Natural killer cell treated with Interleukin-12 subunit alpha and Interleukin-12 subunit beta and Interleukin-15 and Interleukin-18, amount 100 ng/mL, for 72 hours (primary cell): ENCODE measurements at regions not wholly inside any gene's neighbourhood (a gene's known extent, or its start where the extent isn't known, plus 50 kb on each side); places are given as distances from the start of the nearest gene placed in this dataset.

ENCODE experiments used
- ATAC-seq, 2 donors: fragments of 150-1000 bp; cut with Tn5 transposase in 1 of 2; sonication (Bioruptor Pico), chemical (Tn5 transposase) in 1 of 2; 2 replicates each; pipeline ENCODE4 v1.10.0; 2021
- DNase-seq: peaks from one replicate; pipeline ENCODE4 v3.0.0; 2022; ENCODE audit warnings: low spot score
- H3K27ac Mint-ChIP-seq, 2 donors: 1 replicate in 1 of 2; 2 replicates in 1 of 2; pipeline ENCODE4 v1.8.0; 2022; ENCODE audit warnings: mixed read lengths in 2 of 2, mild to moderate bottlenecking in 1 of 2, moderate library complexity in 1 of 2
- H3K27me3 Mint-ChIP-seq, 2 donors: 1 replicate in 1 of 2; 2 replicates in 1 of 2; pipeline ENCODE4 v1.8.0; 2022; ENCODE audit warnings: mixed read lengths in 2 of 2
- H3K36me3 Mint-ChIP-seq: one replicate; pipeline ENCODE4 v1.8.0; 2022; ENCODE audit warnings: mixed read lengths
- H3K4me1 Mint-ChIP-seq, 2 donors: 1 replicate in 1 of 2; 2 replicates in 1 of 2; pipeline ENCODE4 v1.8.0; 2022; ENCODE audit warnings: low read depth in 2 of 2, mixed read lengths in 2 of 2, mild to moderate bottlenecking in 1 of 2
- H3K4me3 Mint-ChIP-seq: one replicate; pipeline ENCODE4 v1.8.0; 2022; ENCODE audit warnings: mixed read lengths
- H3K9me3 Mint-ChIP-seq: 2 replicates; pipeline ENCODE4 v1.8.0; 2022; ENCODE audit warnings: mixed read lengths

DNA sequence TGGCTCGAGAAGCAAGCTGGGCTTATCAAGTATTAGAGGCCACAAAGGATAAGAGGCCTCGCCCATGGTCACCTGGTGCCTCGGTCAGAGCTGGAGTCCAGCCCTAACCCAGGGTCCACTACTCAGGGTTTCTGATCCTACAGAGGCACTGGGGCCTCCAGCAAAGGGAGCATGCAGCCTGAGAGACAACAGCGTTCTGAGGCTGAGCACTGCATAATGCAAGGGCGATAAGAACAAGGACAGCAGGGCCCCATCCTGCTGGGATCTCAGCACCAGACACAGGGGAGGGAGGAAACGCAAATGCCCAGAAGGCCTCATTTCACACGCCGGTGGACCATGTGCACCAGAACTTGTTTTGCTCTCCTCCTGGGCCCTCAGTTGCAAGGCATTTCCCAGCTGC, 63.0 kb downstream of the C5orf15 start:
- ATAC-seq, result no peak
- Mint-ChIP-seq H3K36me3 (no peaks in the 10 kb centered on the region), H3K27ac (no peak overlapping the region)

DNA sequence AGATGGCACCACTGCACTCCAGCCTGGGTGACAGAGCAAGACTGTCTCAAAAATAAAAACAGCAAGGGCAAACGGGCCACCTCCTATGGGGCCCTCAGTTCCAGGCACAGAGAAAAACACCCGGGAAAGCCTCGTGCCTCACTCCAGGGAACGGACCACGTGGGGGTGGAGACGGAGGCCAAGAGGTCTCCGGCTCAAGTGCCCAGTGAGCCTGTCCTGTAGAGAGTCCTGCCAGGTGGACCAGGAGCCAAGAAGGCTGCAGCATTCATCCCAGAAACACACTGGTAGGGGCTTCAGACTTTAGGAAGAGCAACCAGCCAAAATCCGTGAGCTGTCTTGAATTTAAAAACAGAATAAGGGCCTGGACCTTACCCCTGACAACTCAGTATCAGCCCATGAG, 63.8 kb downstream of the C5orf15 start:
- Mint-ChIP-seq H3K9me3 (no peaks in the 10 kb centered on the region), H3K4me1 (no peaks in the 10 kb centered on the region), H3K36me3 (no peaks in the 10 kb centered on the region), H3K4me3 (no peak overlapping the region), H3K27ac (no peak overlapping the region), H3K27me3 (no peaks in the 10 kb centered on the region)
- no peak for ATAC-seq
- DNase-seq, result no peak

More for the DNA sequence above, 63.0 kb downstream of the C5orf15 start:
- no peak overlapping the region for H3K4me3 Mint-ChIP-seq
- H3K4me1 Mint-ChIP-seq, result no peaks in the 10 kb centered on the region
- H3K27me3 Mint-ChIP-seq, result no peaks in the 10 kb centered on the region
- DNase-seq, result no peak
- no peaks in the 10 kb centered on the region for H3K9me3 Mint-ChIP-seq

DNA sequence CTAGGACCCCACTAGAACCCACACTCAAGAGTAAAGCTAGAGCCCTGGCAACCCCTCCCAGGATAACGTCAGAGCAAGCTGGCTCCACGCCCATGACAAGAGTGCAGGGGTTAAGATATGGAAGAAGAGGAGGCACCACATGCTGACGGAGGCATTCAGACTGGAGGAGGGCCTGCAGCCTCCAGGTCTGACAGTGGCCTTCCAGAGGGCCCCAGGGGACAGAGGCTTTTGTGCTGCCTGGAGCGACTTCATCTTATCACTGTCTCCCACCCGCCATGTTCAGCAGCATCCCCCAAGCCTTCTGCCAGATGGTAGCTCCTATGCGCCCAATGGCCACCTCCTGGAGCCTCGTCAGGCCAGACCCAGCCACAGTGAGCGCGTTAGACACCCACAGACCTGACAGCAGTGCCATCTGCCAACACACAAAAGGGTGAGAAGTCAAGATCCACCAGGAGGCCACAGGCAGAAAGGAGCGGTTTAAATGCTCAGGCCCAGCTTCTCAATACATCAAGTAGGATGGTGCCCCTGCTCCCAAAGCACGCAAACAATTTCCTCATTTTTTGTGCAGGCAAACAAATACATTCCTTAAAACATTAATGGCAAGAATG, 65.8 kb downstream of the C5orf15 start:
- Mint-ChIP-seq H3K27ac (no peak overlapping the region), H3K4me1 (no peaks in the 10 kb centered on the region), H3K4me3 (no peak overlapping the region), H3K27me3 (no peaks in the 10 kb centered on the region), H3K9me3 (no peaks in the 10 kb centered on the region), H3K36me3 (no peaks in the 10 kb centered on the region)
- DNase-seq, result no peak
- ATAC-seq, result no peak

DNA sequence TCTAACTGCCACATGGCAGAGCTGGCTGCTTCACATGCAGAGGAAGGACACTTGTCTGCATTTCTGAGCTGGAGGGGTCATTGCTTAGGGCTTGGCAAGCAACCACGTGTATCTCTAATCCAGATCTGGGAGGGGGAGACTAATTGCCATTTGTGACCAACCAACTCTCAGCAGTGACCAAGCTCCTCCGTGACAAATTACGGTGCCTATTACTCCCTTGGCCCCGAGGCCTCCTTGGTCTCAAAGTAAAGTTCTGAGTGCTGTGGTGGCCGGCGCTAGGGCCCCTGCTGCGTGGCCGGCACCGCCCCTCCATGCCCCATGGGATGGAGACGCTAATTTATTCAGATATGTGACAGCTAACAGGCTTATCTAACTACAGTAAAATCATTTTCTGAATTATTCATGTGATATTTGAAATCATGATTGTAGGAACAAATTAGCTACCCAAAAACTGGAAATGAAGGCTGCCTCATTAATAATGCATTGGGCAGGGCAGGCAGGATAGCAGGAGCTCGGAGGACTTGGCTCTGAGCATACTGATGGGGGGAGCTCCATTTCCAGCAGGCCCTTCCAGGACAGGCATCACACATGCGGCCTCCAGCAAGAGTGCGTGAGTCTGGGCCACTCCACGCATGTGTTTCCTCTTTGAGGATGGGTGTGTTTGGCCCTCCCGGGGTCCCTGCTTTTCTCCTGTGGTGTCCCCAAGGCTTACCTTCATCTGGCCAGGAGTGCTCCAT, 67.7 kb downstream of the C5orf15 start:
- Mint-ChIP-seq H3K4me3 (no peak overlapping the region), H3K9me3 (no peaks in the 10 kb centered on the region), H3K27me3 (no peaks in the 10 kb centered on the region), H3K27ac (no peak overlapping the region), H3K4me1 (no peaks in the 10 kb centered on the region), H3K36me3 (no peaks in the 10 kb centered on the region)
- no peak for DNase-seq
- no peak for ATAC-seq

DNA sequence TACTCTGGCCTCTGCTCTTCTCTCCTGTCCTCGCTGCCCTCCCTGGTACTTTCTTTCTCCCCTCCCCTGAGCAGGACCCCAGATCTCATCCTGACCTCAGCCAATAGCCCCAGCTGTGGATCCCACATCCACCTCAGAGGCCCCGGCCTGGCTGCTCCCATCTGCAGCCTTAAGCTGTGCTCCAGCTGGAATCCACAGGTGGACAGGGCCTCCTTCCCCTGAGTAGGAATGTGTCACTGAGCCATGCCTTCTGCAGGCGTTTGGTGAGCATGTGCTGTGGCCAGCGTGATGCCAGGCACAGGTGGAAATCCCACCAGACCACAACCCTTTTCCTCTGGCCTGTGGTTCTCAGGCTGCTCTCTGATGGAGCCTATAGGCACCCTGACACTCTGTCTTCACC, 68.9 kb downstream of the C5orf15 start:
- ATAC-seq (no peak), DNase-seq (no peak)
- H3K36me3 Mint-ChIP-seq, result no peaks in the 10 kb centered on the region
- H3K4me3 Mint-ChIP-seq, result no peak overlapping the region
- no peaks in the 10 kb centered on the region for H3K27me3 Mint-ChIP-seq
- no peaks in the 10 kb centered on the region for H3K4me1 Mint-ChIP-seq
- no peak overlapping the region for H3K27ac Mint-ChIP-seq
- H3K9me3 Mint-ChIP-seq, result no peaks in the 10 kb centered on the region

DNA sequence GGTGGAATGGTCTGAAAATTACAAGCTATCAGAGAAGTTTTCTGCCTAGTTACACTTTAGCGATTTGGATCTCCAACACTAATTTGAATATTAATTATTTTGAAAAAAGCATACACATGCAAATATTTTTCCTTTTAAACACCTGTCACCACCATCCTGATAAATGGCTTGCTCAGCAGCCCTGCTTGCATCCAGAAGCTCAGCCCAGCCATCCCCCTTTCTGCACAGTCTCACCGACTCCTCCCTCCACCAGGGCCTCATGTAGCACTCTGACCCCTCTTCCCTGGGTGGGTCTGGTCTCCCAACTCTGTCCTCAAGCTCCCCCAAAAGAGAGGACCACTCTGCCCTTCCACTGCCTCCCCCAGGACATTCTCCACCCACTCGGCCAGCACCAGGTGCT, 70.0 kb downstream of the C5orf15 start:
- Mint-ChIP-seq H3K4me3 (no peak overlapping the region), H3K36me3 (no peaks in the 10 kb centered on the region), H3K27me3 (peaks cover 0 to 3% of the 10 kb centered on the region in 2 donors), H3K9me3 (no peaks in the 10 kb centered on the region), H3K27ac (no peak overlapping the region), H3K4me1 (no peaks in the 10 kb centered on the region)
- DNase-seq (no peak), ATAC-seq (no peak)

DNA sequence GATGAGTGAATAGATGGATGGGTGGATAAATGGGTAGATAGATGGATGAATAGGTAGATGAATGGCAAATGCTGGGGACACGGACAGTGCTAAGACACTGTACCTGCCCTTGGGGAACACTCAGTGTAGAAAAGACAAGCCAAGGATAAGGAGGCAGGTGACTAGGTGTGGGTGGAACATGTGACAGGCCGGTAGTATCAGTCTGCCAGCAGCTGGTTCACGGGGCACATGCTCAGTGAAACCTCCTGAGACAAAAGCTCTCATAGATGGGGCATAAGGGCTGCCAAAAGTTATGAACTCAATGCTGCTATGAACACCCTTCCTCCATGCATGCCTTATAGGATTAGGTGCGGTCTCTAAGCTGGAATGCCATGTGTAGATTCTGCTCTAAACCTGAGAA, 71.0 kb downstream of the C5orf15 start:
- no peaks in the 10 kb centered on the region for H3K9me3 Mint-ChIP-seq
- no peak for DNase-seq
- H3K27ac Mint-ChIP-seq, result no peak overlapping the region
- H3K4me3 Mint-ChIP-seq, result no peak overlapping the region
- no peaks in the 10 kb centered on the region for H3K4me1 Mint-ChIP-seq
- H3K27me3 Mint-ChIP-seq, result peaks cover 0 to 3% of the 10 kb centered on the region in 2 donors
- ATAC-seq, result no peak
- no peaks in the 10 kb centered on the region for H3K36me3 Mint-ChIP-seq

DNA sequence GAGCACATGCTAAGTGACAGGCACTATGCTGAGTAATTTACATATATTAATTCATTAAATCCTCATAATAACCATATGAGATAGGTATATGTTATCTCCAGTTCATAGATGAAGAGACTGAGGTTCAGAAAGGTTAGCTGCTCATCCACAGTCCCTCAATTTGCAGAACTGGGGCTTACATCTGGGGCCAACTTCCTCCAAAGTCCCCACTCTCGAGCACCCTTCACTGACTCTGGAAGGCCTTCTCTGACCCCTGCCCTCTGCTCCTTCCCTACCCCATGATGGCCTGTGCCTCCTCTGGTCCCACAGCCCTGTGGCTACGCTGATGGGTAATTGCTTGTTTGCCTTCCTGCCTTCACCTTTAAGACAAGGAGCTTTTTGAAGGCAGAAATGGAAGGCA, 71.6 kb downstream of the C5orf15 start:
- H3K27ac Mint-ChIP-seq, result no peak overlapping the region
- DNase-seq, result no peak
- no peaks in the 10 kb centered on the region for H3K9me3 Mint-ChIP-seq
- no peaks in the 10 kb centered on the region for H3K4me1 Mint-ChIP-seq
- ATAC-seq, result no peak
- no peaks in the 10 kb centered on the region for H3K36me3 Mint-ChIP-seq
- H3K27me3 Mint-ChIP-seq, result peaks cover 0 to 3% of the 10 kb centered on the region in 2 donors
- H3K4me3 Mint-ChIP-seq, result no peak overlapping the region

DNA sequence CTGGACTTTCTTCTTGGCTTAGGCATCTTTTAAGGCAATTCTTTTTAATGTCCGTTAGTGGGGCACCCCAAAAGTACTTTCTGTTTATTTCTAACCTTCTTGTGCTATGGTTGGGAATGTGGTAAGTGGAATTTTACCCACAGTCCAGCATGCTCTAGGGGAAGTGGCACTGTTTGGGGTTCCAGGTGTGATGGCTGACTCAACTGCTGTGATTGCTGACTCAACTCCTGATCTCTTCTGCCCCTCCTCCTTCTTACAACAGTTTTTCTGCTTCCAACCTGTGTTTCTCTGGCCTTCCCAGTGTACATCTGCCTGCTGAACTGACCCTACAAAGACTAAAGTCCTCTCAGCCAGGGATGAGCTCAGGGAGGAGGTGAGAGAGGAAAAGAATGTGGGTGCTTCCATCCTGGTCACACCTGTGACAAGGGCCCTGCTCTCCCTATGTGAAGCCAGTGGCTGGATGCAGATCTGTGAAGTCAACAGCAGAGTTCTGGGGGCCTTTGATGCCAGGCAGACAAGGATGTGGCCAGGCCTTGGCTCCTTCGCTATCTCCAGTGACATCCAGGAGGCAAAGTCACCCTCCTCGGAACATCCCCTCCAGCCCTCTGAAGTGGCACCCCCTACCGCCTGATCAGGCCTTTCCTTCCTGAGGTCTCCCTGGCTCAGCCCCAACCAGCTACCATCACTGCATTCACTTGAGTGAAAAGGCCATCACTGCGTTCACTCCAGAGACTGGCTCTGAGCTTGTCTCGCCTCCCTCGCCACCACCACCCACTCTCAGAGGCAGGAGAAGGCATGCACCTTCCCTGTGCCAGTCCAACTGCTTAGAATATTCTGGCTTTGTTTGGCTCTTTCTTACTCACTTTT, 72.2 kb downstream of the C5orf15 start:
- Mint-ChIP-seq H3K36me3 (no peaks in the 10 kb centered on the region), H3K27me3 (peaks cover 0 to 3% of the 10 kb centered on the region in 2 donors), H3K27ac (no peak overlapping the region), H3K4me1 (no peaks in the 10 kb centered on the region), H3K9me3 (no peaks in the 10 kb centered on the region), H3K4me3 (no peak overlapping the region)
- ATAC-seq (peak in 1 of 2 donors; percentile 7), DNase-seq (no peak)

DNA sequence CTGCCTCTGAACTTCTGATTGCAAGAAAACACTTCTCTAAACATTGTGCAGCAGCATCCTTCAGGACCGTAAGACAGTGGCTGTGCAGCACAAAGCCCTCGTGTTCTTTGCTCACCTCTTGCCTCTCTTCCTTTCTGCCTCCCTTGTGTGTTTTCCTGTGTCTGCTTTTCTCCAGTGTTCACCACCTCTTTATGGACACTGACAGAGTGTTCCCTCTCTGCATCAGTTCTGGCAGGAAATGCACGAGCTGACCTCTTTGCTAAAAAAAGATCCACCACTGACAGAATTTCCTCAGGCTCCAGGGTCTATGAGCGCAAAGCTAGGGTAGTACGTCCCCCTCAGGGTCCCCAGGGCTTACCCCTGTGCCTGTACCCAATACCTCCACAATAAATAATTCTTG, 74.3 kb downstream of the C5orf15 start:
- Mint-ChIP-seq H3K27me3 (peaks cover 0 to 3% of the 10 kb centered on the region in 2 donors), H3K4me1 (no peaks in the 10 kb centered on the region), H3K9me3 (no peaks in the 10 kb centered on the region), H3K27ac (no peak overlapping the region), H3K36me3 (no peaks in the 10 kb centered on the region), H3K4me3 (no peak overlapping the region)
- DNase-seq (no peak), ATAC-seq (no peak)

DNA sequence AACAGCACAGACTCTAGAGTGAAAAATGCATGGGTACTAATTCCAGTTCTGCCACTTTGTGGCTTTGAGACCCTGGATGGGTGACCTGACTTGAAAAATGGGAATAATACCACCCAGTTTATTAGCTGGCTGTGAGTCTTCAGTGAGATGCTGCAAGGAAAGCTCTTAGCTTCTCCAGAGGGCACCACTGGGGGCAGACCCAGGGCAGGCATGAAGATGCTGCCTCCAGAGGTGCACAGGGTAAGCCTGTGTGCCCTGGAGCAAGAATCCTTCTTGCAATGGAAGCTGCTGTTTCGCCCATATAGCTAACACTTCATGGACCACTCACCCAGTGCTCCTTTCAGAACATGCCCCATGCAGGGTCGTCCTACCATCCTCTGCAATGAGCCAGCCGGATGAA, 75.7 kb downstream of the C5orf15 start:
- Mint-ChIP-seq H3K27me3 (peaks cover 0 to 3% of the 10 kb centered on the region in 2 donors), H3K4me3 (no peak overlapping the region), H3K27ac (no peak overlapping the region), H3K4me1 (no peaks in the 10 kb centered on the region), H3K9me3 (no peaks in the 10 kb centered on the region), H3K36me3 (no peaks in the 10 kb centered on the region)
- DNase-seq, result peak; percentile 26
- no peak for ATAC-seq

DNA sequence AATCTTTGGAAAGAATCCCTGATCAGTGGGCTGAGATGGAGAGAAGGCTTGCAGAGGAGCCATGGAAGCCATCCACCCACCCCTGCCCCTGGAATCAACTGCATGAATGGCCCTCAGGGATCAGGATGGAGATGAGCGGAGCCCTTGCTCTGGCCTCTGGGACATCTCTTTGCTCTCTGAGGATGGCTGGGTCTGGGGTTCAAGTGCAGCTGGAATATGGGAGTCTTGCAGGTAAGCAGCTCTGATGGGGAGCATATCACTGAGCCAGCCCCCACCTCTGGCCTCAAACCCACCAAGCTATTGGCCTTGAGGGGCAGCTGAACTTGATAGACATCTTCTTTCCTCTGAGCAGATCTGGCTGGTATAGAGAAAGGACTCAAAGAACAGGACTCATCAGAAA, 76.1 kb downstream of the C5orf15 start:
- Mint-ChIP-seq H3K4me1 (no peaks in the 10 kb centered on the region), H3K4me3 (no peak overlapping the region), H3K36me3 (no peaks in the 10 kb centered on the region), H3K27me3 (peaks cover 0 to 3% of the 10 kb centered on the region in 2 donors), H3K27ac (no peak overlapping the region), H3K9me3 (no peaks in the 10 kb centered on the region)
- DNase-seq, result peak; percentile 28
- ATAC-seq, result no peak

DNA sequence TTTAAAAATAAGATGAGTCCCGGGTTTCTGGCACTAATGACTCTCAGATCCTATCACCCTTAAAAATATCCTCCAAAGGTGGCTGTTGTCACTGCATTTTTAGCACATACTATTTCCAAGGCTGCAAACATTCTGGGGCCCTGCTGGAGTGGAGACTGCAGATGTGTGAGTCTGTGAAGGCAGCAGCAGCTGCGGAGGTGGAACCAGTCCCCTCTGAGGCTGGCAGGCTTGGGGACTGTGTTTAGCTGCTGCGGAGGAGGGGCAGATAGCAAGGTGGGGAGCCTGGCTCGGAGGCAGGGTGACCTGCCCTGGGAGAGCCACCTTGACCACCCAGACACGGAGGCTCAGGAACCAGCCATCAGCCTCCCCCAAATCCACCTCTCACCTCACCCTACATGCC, 77.0 kb downstream of the C5orf15 start:
- Mint-ChIP-seq H3K36me3 (no peaks in the 10 kb centered on the region), H3K4me3 (no peak overlapping the region), H3K4me1 (no peaks in the 10 kb centered on the region), H3K27me3 (peaks cover 0 to 6% of the 10 kb centered on the region in 2 donors), H3K9me3 (no peaks in the 10 kb centered on the region), H3K27ac (no peak overlapping the region)
- peak; percentile 20 for DNase-seq
- no peak for ATAC-seq

DNA sequence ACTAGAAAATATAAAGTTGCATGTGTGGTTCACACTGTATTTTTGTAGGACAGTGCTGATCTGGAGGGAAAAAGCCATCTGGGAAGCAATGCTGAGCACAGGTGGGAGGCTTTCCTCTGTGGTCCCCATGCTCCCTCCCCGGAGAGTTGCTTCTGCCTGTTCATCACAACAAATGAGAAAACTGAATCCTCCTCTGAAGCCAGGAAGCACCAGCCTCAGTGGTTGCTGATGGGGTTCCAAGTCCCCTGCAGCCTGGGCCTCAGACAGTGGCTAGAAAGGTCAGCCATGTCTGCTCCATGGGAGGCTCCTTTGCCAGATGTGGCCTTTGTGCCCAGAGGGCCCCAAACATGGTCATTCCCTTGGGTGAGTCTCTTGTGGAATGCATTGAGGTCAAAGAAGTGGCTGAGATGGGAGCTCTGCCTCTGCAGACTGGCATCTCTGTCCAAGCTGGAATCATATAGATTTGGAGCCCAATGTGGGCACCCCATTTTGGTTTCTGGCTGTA, 77.6 kb downstream of the C5orf15 start:
- DNase-seq, result peak; percentile 22
- H3K4me3 Mint-ChIP-seq, result no peak overlapping the region
- H3K27me3 Mint-ChIP-seq, result peaks cover 0 to 10% of the 10 kb centered on the region in 2 donors
- H3K27ac Mint-ChIP-seq, result no peak overlapping the region
- ATAC-seq, result no peak
- H3K36me3 Mint-ChIP-seq, result no peaks in the 10 kb centered on the region
- no peaks in the 10 kb centered on the region for H3K9me3 Mint-ChIP-seq
- H3K4me1 Mint-ChIP-seq, result no peaks in the 10 kb centered on the region
